NCI-H748 treated with DMSO at 0.1 percent for 48 hours (cell line): ENCODE measurements at regions not wholly inside any gene's neighbourhood (a gene's known extent, or its start where the extent isn't known, plus 50 kb on each side); places are given as distances from the start of the nearest gene placed in this dataset.
A peak's percentile ranks its signal among the peaks of the same experiment; 100 is the strongest.
"Not testable (repeated sequence)": the region's sequence is repeated elsewhere in the genome, so short reads cannot be mapped to it uniquely, and the experiment has no call there.

Source experiments
- DNase-seq: peaks from one replicate; lab custom pipeline; 2025; lab: John Stamatoyannopoulos, UW

GRCh38 chr17:65307081-65307960 lies 170.2 kb downstream of the RGS9 start:
- DNase-seq: no peak

DNA sequence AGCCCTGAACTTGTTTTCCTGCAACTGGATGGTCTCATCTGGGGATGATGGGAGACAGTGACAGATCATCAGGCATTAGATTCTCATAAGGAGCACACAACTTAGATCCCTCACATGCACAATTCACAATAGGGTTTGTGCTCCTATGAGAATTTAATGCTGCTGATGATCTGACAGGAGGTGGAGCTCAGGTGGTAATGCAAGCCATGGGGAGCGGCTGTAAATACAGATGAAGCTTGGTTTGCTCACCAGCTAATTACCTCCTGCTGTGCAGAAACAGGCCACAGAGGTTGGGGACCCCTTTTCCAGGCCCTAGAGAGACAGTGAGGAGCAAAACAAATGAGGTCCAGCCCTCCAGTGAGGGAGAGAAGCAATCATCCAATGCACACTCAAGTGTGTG lies 168.6 kb downstream of the RGS9 start:
- no peak for DNase-seq

DNA sequence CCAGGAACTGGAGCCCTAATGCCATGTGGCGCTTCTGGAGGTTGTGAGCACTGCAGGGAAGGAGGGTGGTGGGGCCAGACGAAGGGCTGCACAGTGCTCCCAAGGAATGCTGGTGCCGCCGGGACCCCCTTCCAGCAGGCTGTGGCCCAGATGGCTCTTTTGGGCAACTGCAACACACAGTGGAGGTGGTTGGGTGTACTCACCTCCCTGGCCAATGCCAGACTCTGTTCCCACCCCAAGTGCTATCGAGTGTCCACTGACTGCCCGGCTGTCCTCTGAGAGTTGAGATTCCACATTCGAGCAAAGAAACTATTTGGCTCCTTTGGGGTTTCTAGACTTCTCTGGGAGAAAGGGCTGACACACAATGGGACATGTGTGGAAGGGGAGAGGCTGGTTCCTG lies 167.9 kb downstream of the RGS9 start:
- DNase-seq: no peak

DNA sequence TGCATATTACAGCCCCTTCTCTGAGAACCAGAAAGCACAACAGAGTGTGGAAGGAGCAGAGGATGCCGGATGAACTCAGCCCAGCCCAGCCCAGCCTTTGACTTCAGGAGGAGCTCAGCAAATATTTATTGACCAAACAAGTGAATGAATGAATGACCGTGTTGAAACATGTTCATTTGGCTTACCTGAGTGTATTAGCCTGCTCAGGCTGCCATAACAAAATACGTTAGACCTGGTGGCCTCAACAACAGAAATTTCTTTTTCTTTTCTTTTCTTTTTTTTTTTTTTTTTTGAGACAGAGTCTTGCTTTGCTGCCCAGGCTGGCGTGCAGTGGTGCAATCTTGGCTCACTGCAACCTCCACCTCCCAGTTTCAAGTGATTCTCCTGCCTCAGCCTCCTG lies 164.7 kb downstream of the RGS9 start:
- not testable (repeated sequence) for DNase-seq

DNA sequence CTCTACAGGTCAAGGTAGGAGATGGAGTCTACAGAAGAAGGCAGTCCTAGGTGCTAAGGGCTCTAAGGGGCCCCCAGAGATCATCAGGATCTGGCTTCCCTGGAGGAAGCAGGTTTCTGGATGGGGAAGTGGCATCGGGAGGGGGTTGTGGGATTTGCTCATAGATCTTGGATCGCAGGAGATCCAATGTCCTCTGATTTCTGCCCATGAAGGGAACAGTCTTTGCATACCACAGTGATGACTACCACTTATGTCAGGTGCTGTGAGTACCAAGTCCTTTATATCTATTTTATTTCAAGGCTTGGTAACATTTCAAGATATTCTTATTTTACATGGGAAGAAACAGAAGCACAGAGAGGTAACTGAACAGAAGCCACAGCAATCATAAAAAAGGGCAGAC lies 164.0 kb downstream of the RGS9 start:
- DNase-seq: no peak

DNA sequence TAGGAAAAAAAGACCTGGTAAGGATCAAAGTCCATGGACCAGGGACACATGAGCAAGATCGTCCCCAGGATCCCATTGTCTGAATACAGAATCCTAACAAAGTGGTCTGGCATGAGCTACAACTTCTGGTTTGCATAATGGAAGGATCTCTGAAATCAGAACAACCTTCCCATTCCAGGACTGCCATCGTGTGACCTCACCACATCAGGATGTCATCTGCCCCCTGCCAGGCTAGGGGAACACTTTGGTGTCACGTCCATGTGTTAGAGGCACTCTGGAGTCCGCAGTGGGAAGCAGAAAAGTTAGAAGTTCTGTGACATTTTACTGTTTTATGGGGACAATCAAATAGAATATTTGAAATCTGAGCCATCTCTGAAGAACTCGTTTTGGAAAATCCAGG lies 160.7 kb downstream of the RGS9 start:
- DNase-seq: no peak

DNA sequence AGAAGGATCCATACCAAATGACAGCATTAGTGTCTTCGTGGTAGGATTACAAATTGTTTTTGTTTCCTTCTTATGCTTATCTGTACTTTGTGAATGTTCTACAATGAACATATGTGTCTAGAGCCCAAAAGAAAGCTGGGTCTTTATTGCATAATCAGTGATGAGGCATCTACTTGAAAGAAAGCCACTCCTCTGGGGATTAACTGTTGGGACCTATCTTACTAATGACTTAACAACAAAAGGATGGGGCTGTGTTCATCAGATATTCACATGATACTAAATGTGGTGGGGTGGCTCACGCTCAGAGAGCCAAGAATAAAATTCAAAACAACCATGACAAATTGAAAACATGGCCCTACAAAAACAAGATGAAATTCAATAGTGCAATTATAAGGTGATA lies 160.2 kb downstream of the RGS9 start:
- DNase-seq: no peak

- DNase-seq: peak; percentile 11
Observed at GRCh38 chr17:65294181-65294719, 157.1 kb downstream of the RGS9 start.

DNA sequence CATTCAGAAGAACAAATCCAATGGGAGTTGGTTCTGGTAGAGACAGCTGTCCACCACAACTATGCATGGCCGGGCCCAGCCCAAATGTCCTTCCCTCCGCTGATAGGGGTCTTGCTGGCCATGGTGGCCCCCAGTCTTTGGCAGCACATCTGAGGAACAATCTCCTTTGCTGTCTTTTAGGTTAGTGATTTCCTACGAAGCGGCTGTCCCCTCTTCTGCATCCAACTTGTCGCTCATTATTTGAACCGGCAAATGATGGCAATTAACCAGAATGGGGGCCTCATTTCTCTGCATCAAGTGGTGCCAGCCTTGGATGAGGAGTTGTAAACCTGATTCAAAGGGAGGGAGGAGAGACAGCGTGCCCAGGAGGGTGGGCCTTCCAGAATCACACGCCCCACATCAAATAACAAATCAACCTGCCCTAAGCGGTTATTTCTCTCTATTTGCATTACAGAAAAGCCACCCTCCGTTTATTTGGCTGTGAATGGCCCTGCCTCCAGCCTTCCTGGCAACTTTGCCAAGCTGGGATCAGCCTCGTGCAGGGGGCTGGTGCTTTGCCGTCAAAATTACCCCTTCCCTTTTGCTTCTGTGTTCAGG lies 156.5 kb downstream of the RGS9 start:
- DNase-seq: no peak

GRCh38 chr17:65292430-65292829 lies 155.3 kb downstream of the RGS9 start:
- DNase-seq: no peak

- DNase-seq: not testable (repeated sequence)
Observed at GRCh38 chr17:65291301-65291700, 154.1 kb downstream of the RGS9 start.

GRCh38 chr17:65290616-65291015 lies 153.4 kb downstream of the RGS9 start:
- DNase-seq: no peak

GRCh38 chr17:65290056-65290455 lies 152.9 kb downstream of the RGS9 start:
- DNase-seq: no peak

DNA sequence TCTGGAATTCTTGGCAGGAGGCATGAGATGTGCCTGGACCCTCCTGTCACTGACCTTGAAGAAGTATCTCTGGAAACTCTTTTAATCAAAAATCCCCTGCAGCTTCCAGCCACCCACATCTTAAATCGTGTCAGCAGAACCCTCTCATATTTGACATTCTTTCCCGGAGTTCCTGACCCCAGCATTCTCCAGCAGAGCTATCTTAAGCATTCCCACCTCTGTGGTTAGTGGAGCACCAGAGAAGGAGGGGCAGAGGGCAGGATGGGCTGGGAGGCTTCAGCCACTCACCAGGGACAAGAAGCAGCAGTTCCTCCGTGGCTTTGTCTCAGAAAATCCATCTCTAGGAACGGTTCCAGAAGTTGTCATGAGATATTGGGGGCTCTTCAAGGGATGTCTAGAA lies 149.9 kb downstream of the RGS9 start:
- DNase-seq: no peak

DNA sequence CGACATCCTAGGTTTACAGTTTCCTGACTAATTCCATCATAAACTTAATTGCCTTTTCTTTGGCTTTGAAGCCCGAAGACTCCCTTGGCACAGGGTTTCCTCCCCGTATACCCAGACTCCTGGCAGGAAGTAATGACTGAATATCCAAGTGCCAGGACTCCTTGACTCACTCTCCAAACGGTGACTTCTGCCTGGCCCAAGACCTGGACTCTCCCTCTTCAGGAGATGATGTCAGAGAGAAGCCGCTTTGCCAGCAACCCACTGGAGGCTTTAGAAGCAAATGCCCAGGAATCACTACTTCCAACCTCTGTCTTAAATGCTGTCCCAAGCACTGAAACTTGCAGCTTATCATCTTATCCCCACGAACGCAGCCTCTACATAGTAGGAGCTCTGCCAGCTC lies 146.5 kb downstream of the RGS9 start:
- DNase-seq: no peak

DNA sequence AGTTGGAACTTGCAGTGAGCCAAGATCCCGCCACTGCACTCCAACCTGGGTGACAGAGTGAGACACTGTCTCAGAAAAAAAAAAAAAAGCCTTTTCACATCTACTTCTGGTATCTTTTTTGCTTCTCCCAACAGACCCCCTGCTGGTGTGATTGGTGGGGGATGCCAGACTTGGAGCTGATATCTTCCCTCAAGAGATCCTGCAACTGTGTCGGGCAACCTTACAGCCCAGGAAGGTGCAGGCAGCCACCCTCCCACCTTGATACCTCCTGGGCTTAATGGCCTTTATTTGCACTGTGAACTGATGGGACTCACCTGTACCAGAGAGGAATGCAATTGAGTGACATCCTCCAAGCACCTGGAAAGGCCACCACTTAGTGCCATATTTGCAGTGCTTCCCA lies 142.3 kb downstream of the RGS9 start:
- no peak for DNase-seq

GRCh38 chr17:65278820-65279184 lies 141.6 kb downstream of the RGS9 start:
- no peak for DNase-seq

DNA sequence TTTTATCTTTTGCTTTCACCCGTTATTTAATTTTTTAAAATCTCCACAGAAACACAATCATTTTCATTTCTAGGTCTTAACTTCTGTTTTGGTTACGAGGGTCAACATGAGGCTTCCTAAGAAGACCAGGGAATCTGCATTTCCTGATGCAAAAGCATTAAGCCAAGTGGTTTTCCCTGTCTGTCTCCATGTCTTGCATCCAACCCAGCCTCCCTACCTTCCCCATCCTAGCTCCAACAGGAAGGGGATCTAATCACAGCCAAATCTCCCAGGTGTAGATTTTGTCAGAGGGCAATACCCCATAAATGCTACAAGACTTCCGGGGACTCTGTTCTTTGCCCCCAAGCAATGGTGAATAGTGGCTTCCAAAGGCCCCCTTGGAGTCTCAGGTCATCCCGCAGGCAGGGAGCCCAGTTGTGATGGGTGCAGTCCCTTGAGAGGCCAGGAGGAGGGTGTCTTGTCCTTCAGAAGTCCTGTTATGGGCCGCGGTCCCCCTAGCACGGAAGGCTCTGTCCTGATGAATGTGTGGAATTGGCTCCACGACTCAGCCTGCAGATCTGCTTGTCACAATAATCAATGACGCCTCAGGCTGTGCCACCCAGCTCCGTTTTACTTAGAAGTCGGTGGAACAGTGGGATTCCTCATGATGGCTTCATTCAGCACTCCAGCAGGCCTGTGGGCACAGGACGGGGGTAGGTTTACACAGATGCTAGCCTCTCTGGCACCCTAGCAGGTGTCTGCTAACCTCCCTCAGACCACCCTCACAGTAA lies 141.1 kb downstream of the RGS9 start:
- DNase-seq: peak; percentile 15

GRCh38 chr17:65277576-65277975 lies 140.4 kb downstream of the RGS9 start:
- no peak for DNase-seq
